ENCODE measurements at regions not wholly inside any gene's neighbourhood (a gene's known extent, or its start where the extent isn't known, plus 50 kb on each side); places are given as distances from the start of the nearest gene placed in this dataset.

GRCh38 chr16:73234496-73234895 lies 186.6 kb upstream of the ZFHX3 start:
- no peak for DNase-seq (ENCODE audit: low read depth, low spot score)
- POLR2A ChIA-PET: no interaction called here
- TF ChIP-seq CTCF (IDR thresholded peaks at IDR 0.05; ENCODE audit: insufficient read depth, low read length, missing control alignments): no peak
- CTCF ChIA-PET: interaction anchor here (1.4 kb wide), 1 partner anchor 401 kb away, joined by 3 read pairs; no protein-coding TSS in a partner anchor
- H3K4me3 ChIP-seq (ENCODE audit: low read depth, low read length): no peak overlapping the region

- no peak overlapping the region for H3K4me3 ChIP-seq (ENCODE audit: low read depth, low read length)
- no peak for TF ChIP-seq CTCF (IDR thresholded peaks at IDR 0.05; ENCODE audit: insufficient read depth, low read length, missing control alignments)
- ChIA-PET CTCF (interaction anchor here (1.0 to 1.4 kb wide), 4 partner anchors 12 to 402 kb away, joined by 3 to 5 read pairs (median 4); no protein-coding TSS in a partner anchor), POLR2A (no interaction called here)
- no peak for DNase-seq (ENCODE audit: low read depth, low spot score)
Measured at GRCh38 chr16:73233846-73234424, 186.0 kb upstream of the ZFHX3 start.

GRCh38 chr16:73233329-73233765 lies 185.4 kb upstream of the ZFHX3 start:
- H3K4me3 ChIP-seq (ENCODE audit: low read depth, low read length): no peak overlapping the region
- DNase-seq (ENCODE audit: low read depth, low spot score): no peak
- POLR2A ChIA-PET: no interaction called here
- CTCF ChIA-PET: interaction anchor here (1.0 to 1.4 kb wide), 4 partner anchors 12 to 401 kb away, joined by 3 to 5 read pairs (median 4); no protein-coding TSS in a partner anchor
- no peak for TF ChIP-seq CTCF (IDR thresholded peaks at IDR 0.05; ENCODE audit: insufficient read depth, low read length, missing control alignments)

GRCh38 chr16:73232555-73233328 lies 184.8 kb upstream of the ZFHX3 start:
- ChIA-PET CTCF (interaction anchor here (0.9 to 1.5 kb wide), 6 partner anchors 13 to 646 kb away, joined by 3 to 5 read pairs (median 3); no protein-coding TSS in a partner anchor), POLR2A (interaction anchor here (0.8 kb wide), 1 partner anchor 18 kb away, joined by 3 read pairs; no protein-coding TSS in a partner anchor)
- no peak for TF ChIP-seq CTCF (IDR thresholded peaks at IDR 0.05; ENCODE audit: insufficient read depth, low read length, missing control alignments)
- H3K4me3 ChIP-seq (ENCODE audit: low read depth, low read length): peak overlapping the region; percentile 4; the same call in 1 of the 2 replicates
- peak; percentile 36 for DNase-seq (ENCODE audit: low read depth, low spot score)

- DNase-seq (ENCODE audit: low read depth, low spot score): no peak
- H3K4me3 ChIP-seq (ENCODE audit: low read depth, low read length): no peak overlapping the region
Measured at GRCh38 chr16:73231944-73232554, 184.1 kb upstream of the ZFHX3 start.

More at GRCh38 chr16:73231944-73232554, 184.1 kb upstream of the ZFHX3 start:
- ChIA-PET POLR2A (interaction anchor here (0.8 kb wide), 1 partner anchor 17 kb away, joined by 3 read pairs; no protein-coding TSS in a partner anchor), CTCF (interaction anchor here (0.9 to 1.5 kb wide), 2 partner anchors 29 to 646 kb away, joined by 3 read pairs; no protein-coding TSS in a partner anchor)
- TF ChIP-seq CTCF (IDR thresholded peaks at IDR 0.05; ENCODE audit: insufficient read depth, low read length, missing control alignments): no peak

Data from AG04449 (cell line).